OCI-LY3 (cell line): ENCODE measurements at regions not wholly inside any gene's neighbourhood (a gene's known extent, or its start where the extent isn't known, plus 50 kb on each side); places are given as distances from the start of the nearest gene placed in this dataset.

Experiments used
- CTCF ChIP-seq: fragments of 200-600, 300-600 bp; sonication (generic); IDR thresholded peaks from 2 replicates; pipeline ENCODE4 v1.5.1; 2014; ENCODE audit warnings: antibody characterized with exemption, low read length, low read depth
- EZH2phosphoT487 ChIP-seq: fragments of 200-600 bp; shearing (Covaris generic); IDR thresholded peaks from 2 replicates; pipeline ENCODE4 v1.6.1; 2018; ENCODE audit warnings: antibody characterized with exemption, mixed run types, low read depth

- TF ChIP-seq CTCF (no peak), EZH2phosphoT487 (no peak)
These were observed 132.9 kb downstream of the PXDC1 start for GRCh38 chr6:3618642-3619041.
